Medulla oblongata (tissue), 1 donor: ENCODE measurements at regions not wholly inside any gene's neighbourhood (a gene's known extent, or its start where the extent isn't known, plus 50 kb on each side); places are given as distances from the start of the nearest gene placed in this dataset.

Source experiments
- DNase-seq: peaks from one replicate; pipeline ENCODE4 v3.0.0-alpha.2; 2015; ENCODE audit errors: extremely low spot score

GRCh38 chr10:43790147-43790546, 141.5 kb upstream of the ZNF32 start:
- no peak for DNase-seq

GRCh38 chr10:43785252-43785651, 136.6 kb upstream of the ZNF32 start:
- no peak for DNase-seq

- no peak for DNase-seq
Measured at GRCh38 chr10:43782814-43783213, 134.1 kb upstream of the ZNF32 start.

GRCh38 chr10:43781480-43782361, 133.0 kb upstream of the ZNF32 start:
- no peak for DNase-seq

- no peak for DNase-seq
Measured at GRCh38 chr10:43778571-43778970, 129.9 kb upstream of the ZNF32 start.

GRCh38 chr10:43775384-43775783, 126.7 kb upstream of the ZNF32 start:
- DNase-seq, result no peak

GRCh38 chr10:43774234-43774769, 125.6 kb upstream of the ZNF32 start:
- no peak for DNase-seq

GRCh38 chr10:43773736-43774135, 125.1 kb upstream of the ZNF32 start:
- DNase-seq, result no peak

GRCh38 chr10:43772171-43772570, 123.5 kb upstream of the ZNF32 start:
- DNase-seq, result no peak

- DNase-seq, result no peak
Measured at GRCh38 chr10:43771675-43772074, 123.0 kb upstream of the ZNF32 start.

- DNase-seq, result no peak
Measured at GRCh38 chr10:43765516-43765915, 116.8 kb upstream of the ZNF32 start.

- no peak for DNase-seq
Measured at GRCh38 chr10:43763846-43764245, 115.2 kb upstream of the ZNF32 start.

GRCh38 chr10:43760514-43760913, 111.8 kb upstream of the ZNF32 start:
- DNase-seq, result no peak

- DNase-seq, result no peak
Measured at GRCh38 chr10:43759216-43759615, 110.5 kb upstream of the ZNF32 start.

- DNase-seq, result no peak
Measured at GRCh38 chr10:43756341-43756740, 107.7 kb upstream of the ZNF32 start.

- DNase-seq, result no peak
Measured at GRCh38 chr10:43754569-43755260, 106.0 kb upstream of the ZNF32 start.

GRCh38 chr10:43753397-43754061, 104.8 kb upstream of the ZNF32 start:
- no peak for DNase-seq

- DNase-seq, result no peak
Measured at GRCh38 chr10:43752682-43753081, 104.0 kb upstream of the ZNF32 start.

GRCh38 chr10:43751646-43752045, 103.0 kb upstream of the ZNF32 start:
- no peak for DNase-seq

- no peak for DNase-seq
Measured at GRCh38 chr10:43749940-43750552, 101.4 kb upstream of the ZNF32 start.

GRCh38 chr10:43749145-43749576, 100.5 kb upstream of the ZNF32 start:
- DNase-seq, result no peak

GRCh38 chr10:43748560-43748959, 99.9 kb upstream of the ZNF32 start:
- no peak for DNase-seq
